Osteocyte (in vitro differentiated cells): ENCODE measurements at regions not wholly inside any gene's neighbourhood (a gene's known extent, or its start where the extent isn't known, plus 50 kb on each side); places are given as distances from the start of the nearest gene placed in this dataset.

Experiments used
- DNase-seq: peaks from one replicate; pipeline ENCODE4 v3.0.0; 2021; ENCODE audit warnings: mixed read lengths; ENCODE audit not compliant: unreplicated experiment; ENCODE audit errors: extremely low spot score
- H3K27ac Mint-ChIP-seq: one replicate; pipeline ENCODE4 v1.8.0; 2021; ENCODE audit warnings: mild to moderate bottlenecking, mixed read lengths; ENCODE audit not compliant: unreplicated experiment
- H3K27me3 Mint-ChIP-seq: one replicate; pipeline ENCODE4 v1.8.0; 2021; ENCODE audit warnings: mixed read lengths; ENCODE audit not compliant: unreplicated experiment
- H3K36me3 Mint-ChIP-seq: one replicate; pipeline ENCODE4 v1.8.0; 2021; ENCODE audit warnings: mixed read lengths; ENCODE audit not compliant: unreplicated experiment
- H3K4me1 Mint-ChIP-seq: one replicate; pipeline ENCODE4 v1.8.0; 2021; ENCODE audit warnings: mixed read lengths; ENCODE audit not compliant: unreplicated experiment
- H3K4me3 Mint-ChIP-seq: one replicate; pipeline ENCODE4 v1.8.0; 2021; ENCODE audit warnings: mild to moderate bottlenecking, moderate library complexity, mixed read lengths; ENCODE audit not compliant: unreplicated experiment
- H3K9me3 Mint-ChIP-seq: one replicate; pipeline ENCODE4 v1.8.0; 2021; ENCODE audit warnings: mixed read lengths; ENCODE audit not compliant: unreplicated experiment
- TF ChIP-seq, protein P1 (sequence below): fragments of 200-600 bp; sonication (generic); IDR thresholded peaks from 2 replicates; pipeline ENCODE4 v1.5.0; 2021; ENCODE audit warnings: antibody characterized with exemption, mild to moderate bottlenecking, moderate library complexity

DNA sequence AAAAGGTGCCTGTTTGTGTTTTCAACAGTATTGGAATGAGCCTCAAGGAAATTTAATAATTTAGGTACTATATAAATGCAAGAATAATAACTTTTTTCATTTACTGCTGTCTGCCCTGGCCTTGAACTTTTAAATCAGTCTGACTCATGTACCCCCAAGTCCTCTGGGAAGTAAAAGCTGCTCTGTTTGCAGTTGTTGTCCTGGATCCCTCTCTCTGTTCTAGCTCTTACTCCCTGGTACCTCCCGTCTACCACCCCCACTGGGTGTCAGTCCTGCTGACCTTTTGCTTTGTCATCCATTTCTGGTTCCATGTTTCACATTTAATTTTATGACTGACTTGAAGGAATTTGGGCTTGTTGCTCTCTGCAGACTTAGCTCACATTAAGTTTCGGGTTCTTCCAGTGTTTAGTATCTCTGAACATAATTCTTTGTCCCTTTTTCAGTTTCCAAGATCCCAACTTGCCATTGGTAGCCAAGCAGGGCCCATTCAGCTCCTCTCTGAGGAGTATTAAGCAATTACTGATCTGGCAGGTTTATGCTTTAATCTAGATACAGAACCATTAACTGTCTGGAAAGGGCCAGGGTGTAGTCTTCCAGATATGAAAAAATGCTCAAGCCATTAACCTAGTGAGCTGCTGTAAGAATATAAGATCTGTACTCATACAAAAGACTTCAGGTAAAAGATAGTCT lies 208.7 kb upstream of the FAM3C start:
- H3K27ac Mint-ChIP-seq = peak overlapping the region; percentile 52

DNA sequence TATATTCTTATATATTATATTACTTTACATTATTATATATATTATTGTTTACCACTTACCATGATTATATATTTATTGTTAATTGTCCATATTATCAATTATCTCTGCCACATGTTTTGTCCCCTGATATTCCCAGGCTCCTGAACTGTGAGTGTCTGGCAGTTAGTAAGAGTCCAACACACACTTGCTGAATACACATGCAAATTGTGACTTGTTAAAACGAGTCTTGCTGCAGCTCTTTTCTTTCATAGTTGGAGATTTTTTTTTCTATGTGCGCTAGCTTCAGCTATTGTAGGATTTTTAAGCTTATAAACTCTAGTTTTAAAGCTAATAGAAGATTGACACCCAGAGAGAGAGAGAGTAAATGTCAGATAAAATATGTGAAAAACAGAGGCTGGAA lies 207.8 kb upstream of the FAM3C start:
- no peak overlapping the region for H3K4me3 Mint-ChIP-seq
- H3K36me3 Mint-ChIP-seq = no peaks in the 10 kb centered on the region
- H3K27me3 Mint-ChIP-seq = no peaks in the 10 kb centered on the region
- TF ChIP-seq, protein P1, sequence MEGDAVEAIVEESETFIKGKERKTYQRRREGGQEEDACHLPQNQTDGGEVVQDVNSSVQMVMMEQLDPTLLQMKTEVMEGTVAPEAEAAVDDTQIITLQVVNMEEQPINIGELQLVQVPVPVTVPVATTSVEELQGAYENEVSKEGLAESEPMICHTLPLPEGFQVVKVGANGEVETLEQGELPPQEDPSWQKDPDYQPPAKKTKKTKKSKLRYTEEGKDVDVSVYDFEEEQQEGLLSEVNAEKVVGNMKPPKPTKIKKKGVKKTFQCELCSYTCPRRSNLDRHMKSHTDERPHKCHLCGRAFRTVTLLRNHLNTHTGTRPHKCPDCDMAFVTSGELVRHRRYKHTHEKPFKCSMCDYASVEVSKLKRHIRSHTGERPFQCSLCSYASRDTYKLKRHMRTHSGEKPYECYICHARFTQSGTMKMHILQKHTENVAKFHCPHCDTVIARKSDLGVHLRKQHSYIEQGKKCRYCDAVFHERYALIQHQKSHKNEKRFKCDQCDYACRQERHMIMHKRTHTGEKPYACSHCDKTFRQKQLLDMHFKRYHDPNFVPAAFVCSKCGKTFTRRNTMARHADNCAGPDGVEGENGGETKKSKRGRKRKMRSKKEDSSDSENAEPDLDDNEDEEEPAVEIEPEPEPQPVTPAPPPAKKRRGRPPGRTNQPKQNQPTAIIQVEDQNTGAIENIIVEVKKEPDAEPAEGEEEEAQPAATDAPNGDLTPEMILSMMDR = no peak
- H3K9me3 Mint-ChIP-seq = no peaks in the 10 kb centered on the region
- H3K27ac Mint-ChIP-seq = no peak overlapping the region
- no peak for DNase-seq
- peaks cover 16% of the 10 kb centered on the region for H3K4me1 Mint-ChIP-seq

More for the DNA sequence above, 208.7 kb upstream of the FAM3C start:
- H3K27me3 Mint-ChIP-seq = no peaks in the 10 kb centered on the region
- TF ChIP-seq, protein P1 = no peak
- H3K36me3 Mint-ChIP-seq = no peaks in the 10 kb centered on the region
- DNase-seq = no peak
- no peak overlapping the region for H3K4me3 Mint-ChIP-seq
- no peaks in the 10 kb centered on the region for H3K9me3 Mint-ChIP-seq
- peaks cover 16% of the 10 kb centered on the region for H3K4me1 Mint-ChIP-seq

DNA sequence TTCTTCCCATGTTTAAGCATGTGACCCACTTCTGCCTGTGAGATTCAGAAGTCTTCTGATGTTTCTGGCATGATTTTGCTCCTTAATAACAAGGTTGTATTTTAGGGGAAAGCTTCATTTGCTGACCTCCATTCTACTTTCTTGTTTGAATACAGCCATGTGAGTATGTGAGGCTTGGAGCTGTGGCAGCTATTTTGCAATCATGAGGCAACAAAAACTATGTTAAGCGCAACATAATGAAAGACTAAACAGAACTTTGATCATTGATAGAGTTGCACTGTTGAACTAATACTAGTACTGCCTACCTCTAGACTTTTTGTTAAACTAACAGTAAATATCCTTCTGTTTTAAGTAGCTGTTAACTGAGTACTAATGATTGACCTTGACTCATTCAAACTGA lies 203.8 kb upstream of the FAM3C start:
- TF ChIP-seq, protein P1 = no peak
- no peak overlapping the region for H3K4me3 Mint-ChIP-seq
- H3K36me3 Mint-ChIP-seq = no peaks in the 10 kb centered on the region
- peaks cover 4% of the 10 kb centered on the region for H3K9me3 Mint-ChIP-seq
- no peak for DNase-seq
- H3K27ac Mint-ChIP-seq = no peak overlapping the region
- H3K4me1 Mint-ChIP-seq = peaks cover 14% of the 10 kb centered on the region
- no peaks in the 10 kb centered on the region for H3K27me3 Mint-ChIP-seq

DNA sequence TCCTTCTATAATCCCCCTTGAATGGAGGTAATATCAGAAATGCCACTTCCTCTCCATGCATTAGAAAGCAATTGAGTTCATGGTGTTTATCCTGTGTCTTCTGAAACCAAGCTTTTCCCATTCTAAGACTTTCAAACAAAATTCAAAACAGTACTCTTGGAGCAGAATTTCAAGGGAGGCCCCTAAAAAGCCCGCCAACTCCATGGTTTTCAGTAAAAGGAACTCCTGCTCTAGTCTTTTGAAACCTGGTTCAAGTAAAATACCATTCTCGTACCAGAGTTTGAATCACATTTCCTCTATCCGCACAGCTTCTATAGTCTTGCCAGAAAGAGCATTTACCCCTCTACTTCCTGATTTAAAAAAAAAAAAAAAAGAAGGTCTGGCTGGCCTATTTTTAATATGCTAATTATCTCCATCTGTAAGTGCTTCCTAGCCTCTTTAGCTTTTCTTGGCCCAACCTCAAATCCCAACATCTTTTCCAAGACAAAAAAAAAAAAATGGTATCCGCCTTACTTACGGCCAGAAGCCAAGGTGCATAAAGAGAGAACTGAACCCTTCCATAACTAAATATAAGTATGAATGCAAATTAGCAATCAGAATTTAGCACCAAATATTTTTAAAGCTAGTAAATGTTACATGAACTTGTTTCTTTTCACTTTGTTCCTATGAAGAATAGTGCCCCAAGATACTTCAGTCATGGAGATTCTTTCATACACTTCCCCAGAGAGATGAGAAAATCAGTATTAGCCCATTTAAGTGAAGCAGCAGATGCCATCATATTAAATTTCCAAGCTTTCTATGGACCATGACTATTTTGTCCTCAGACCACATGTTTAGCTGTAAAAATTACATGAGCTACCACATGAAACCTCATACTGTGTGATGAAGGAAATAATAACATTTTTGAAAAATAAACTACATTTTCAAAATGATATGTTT lies 199.9 kb upstream of the FAM3C start:
- H3K4me1 Mint-ChIP-seq = peaks cover 4% of the 10 kb centered on the region
- H3K4me3 Mint-ChIP-seq = no peak overlapping the region
- no peaks in the 10 kb centered on the region for H3K27me3 Mint-ChIP-seq
- no peaks in the 10 kb centered on the region for H3K36me3 Mint-ChIP-seq
- DNase-seq = no peak
- peaks cover 4% of the 10 kb centered on the region for H3K9me3 Mint-ChIP-seq
- TF ChIP-seq, protein P1 = no peak
- H3K27ac Mint-ChIP-seq = no peak overlapping the region

DNA sequence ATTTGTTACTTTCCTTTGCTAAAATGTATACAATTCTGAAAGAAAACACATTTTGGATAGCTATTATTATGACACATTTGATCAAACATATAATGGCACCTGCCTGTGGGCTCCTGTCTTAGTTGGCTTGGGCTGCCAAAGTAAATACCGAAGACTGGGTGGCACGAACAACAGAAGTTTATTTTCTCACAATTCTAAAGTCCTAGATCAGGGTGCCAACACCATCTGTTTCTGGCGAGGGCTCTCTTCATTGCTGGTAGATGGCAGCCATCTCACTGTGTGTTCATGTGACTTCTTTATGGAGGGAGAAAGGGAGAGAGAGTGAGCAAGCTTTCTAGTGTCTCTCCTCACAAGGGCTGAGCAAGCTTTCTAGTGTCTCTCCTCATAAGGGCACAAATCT lies 195.8 kb upstream of the FAM3C start:
- peaks cover 4% of the 10 kb centered on the region for H3K4me1 Mint-ChIP-seq
- no peaks in the 10 kb centered on the region for H3K36me3 Mint-ChIP-seq
- no peak overlapping the region for H3K27ac Mint-ChIP-seq
- no peaks in the 10 kb centered on the region for H3K27me3 Mint-ChIP-seq
- H3K9me3 Mint-ChIP-seq = no peaks in the 10 kb centered on the region
- no peak for DNase-seq
- TF ChIP-seq, protein P1 = no peak
- H3K4me3 Mint-ChIP-seq = no peak overlapping the region
